ENCODE measurements at regions not wholly inside any gene's neighbourhood (a gene's known extent, or its start where the extent isn't known, plus 50 kb on each side); places are given as distances from the start of the nearest gene placed in this dataset.

- TF ChIP-seq, protein P1, sequence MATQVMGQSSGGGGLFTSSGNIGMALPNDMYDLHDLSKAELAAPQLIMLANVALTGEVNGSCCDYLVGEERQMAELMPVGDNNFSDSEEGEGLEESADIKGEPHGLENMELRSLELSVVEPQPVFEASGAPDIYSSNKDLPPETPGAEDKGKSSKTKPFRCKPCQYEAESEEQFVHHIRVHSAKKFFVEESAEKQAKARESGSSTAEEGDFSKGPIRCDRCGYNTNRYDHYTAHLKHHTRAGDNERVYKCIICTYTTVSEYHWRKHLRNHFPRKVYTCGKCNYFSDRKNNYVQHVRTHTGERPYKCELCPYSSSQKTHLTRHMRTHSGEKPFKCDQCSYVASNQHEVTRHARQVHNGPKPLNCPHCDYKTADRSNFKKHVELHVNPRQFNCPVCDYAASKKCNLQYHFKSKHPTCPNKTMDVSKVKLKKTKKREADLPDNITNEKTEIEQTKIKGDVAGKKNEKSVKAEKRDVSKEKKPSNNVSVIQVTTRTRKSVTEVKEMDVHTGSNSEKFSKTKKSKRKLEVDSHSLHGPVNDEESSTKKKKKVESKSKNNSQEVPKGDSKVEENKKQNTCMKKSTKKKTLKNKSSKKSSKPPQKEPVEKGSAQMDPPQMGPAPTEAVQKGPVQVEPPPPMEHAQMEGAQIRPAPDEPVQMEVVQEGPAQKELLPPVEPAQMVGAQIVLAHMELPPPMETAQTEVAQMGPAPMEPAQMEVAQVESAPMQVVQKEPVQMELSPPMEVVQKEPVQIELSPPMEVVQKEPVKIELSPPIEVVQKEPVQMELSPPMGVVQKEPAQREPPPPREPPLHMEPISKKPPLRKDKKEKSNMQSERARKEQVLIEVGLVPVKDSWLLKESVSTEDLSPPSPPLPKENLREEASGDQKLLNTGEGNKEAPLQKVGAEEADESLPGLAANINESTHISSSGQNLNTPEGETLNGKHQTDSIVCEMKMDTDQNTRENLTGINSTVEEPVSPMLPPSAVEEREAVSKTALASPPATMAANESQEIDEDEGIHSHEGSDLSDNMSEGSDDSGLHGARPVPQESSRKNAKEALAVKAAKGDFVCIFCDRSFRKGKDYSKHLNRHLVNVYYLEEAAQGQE (IDR thresholded peaks at IDR 0.05; ENCODE audit: borderline replicate concordance) = no peak
- TF ChIP-seq EP300 (conservative IDR thresholded peaks at IDR 0.05; ENCODE audit: poor library complexity, severe bottlenecking) (no peak), CTCF (IDR thresholded peaks at IDR 0.05; ENCODE audit: poor library complexity, severe bottlenecking) (no peak), POLR2AphosphoS5 (IDR thresholded peaks at IDR 0.05) (no peak), MXI1 (conservative IDR thresholded peaks at IDR 0.05; ENCODE audit: poor library complexity, severe bottlenecking) (no peak), EZH2 (IDR thresholded peaks at IDR 0.05; ENCODE audit: borderline replicate concordance, insufficient read depth, low read length, poor library complexity, severe bottlenecking) (no peak), TAF1 (IDR thresholded peaks at IDR 0.05; ENCODE audit: low read depth) (no peak), RAD21 (conservative IDR thresholded peaks at IDR 0.05) (no peak), SMC3 (conservative IDR thresholded peaks at IDR 0.05; ENCODE audit: poor library complexity) (no peak)
These were observed 102.1 kb upstream of the DAAM1 start for GRCh38 chr14:59086241-59086882.
